Skeletal muscle tissue (tissue), 3 donors: ENCODE measurements at regions not wholly inside any gene's neighbourhood (a gene's known extent, or its start where the extent isn't known, plus 50 kb on each side); places are given as distances from the start of the nearest gene placed in this dataset.

Experiments used
- H3K27ac ChIP-seq: one replicate; pipeline ENCODE4 v1.7.0; 2013; ENCODE audit warnings: mild to moderate bottlenecking, low read depth, low read length, inconsistent platforms
- H3K27me3 ChIP-seq, 3 donors: one replicate each; pipeline ENCODE4 v1.7.0; 2013; ENCODE audit warnings: low read length in 3 of 3; ENCODE audit not compliant: control insufficient read depth in 3 of 3, insufficient read depth in 3 of 3
- H3K36me3 ChIP-seq, 3 donors: one replicate each; pipeline ENCODE4 v1.7.0; 2013; ENCODE audit warnings: low read length in 3 of 3; ENCODE audit not compliant: control insufficient read depth in 3 of 3, insufficient read depth in 3 of 3
- H3K4me1 ChIP-seq, 3 donors: one replicate each; pipeline ENCODE4 v1.7.0; 2013; ENCODE audit warnings: low read length in 3 of 3, mild to moderate bottlenecking in 3 of 3; ENCODE audit not compliant: control insufficient read depth in 3 of 3, insufficient read depth in 3 of 3
- H3K4me3 ChIP-seq, 3 donors: one replicate each; pipeline ENCODE4 v1.7.0; 2013; ENCODE audit warnings: low read length in 3 of 3
- H3K9ac ChIP-seq, 3 donors: one replicate each; pipeline ENCODE4 v1.7.0; 2013; ENCODE audit warnings: low read length in 3 of 3, mild to moderate bottlenecking in 3 of 3, moderate library complexity in 2 of 3, low read depth in 1 of 3
- H3K9me3 ChIP-seq, 3 donors: one replicate each; pipeline ENCODE4 v1.7.0; 2013; ENCODE audit warnings: low read length in 3 of 3; ENCODE audit not compliant: control insufficient read depth in 3 of 3
- donor health status: Osteomylitis.

DNA sequence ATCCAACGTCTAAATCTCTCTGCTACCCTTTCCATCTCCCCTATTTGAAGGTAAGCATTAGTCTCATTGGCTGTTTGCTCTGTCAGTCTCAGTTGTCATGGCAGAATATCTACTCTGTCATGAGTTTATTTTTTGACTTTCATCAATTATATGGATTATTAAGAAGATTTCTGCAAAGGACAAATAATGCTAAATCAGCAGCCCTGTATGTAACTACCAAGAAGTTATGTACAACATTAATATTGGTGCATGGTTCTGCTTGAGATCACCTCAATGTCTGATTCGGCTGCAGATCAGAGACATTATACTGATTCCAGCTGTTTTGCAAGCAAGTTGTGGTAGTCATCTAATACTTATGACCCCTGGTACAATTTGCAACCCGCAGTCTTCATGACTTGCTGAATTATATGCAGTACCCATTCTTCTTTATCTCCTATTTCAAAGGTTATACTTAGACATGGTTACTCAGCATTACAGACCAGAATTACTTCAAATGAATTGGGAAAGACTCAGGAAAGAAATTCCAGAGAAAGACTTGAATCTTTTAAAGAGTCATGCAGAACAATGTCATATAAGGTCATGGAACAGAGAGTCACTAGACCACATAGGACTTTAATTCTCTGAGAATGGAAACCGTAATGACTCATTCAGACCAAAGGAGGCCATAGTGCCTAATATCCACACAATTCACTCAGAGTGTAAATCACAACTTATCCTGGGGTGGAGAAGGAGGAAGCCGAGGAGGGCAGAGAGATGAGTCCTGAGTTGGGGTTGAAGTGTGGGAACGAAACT lies 201.4 kb downstream of the IBTK start:
- Histone ChIP-seq H3K27ac (no peak overlapping the region), H3K4me3 (no peak overlapping the region), H3K9ac (no peak overlapping the region), H3K9me3 (no peaks in the 10 kb centered on the region), H3K27me3 (no peaks in the 10 kb centered on the region), H3K4me1 (no peaks in the 10 kb centered on the region), H3K36me3 (no peaks in the 10 kb centered on the region)

DNA sequence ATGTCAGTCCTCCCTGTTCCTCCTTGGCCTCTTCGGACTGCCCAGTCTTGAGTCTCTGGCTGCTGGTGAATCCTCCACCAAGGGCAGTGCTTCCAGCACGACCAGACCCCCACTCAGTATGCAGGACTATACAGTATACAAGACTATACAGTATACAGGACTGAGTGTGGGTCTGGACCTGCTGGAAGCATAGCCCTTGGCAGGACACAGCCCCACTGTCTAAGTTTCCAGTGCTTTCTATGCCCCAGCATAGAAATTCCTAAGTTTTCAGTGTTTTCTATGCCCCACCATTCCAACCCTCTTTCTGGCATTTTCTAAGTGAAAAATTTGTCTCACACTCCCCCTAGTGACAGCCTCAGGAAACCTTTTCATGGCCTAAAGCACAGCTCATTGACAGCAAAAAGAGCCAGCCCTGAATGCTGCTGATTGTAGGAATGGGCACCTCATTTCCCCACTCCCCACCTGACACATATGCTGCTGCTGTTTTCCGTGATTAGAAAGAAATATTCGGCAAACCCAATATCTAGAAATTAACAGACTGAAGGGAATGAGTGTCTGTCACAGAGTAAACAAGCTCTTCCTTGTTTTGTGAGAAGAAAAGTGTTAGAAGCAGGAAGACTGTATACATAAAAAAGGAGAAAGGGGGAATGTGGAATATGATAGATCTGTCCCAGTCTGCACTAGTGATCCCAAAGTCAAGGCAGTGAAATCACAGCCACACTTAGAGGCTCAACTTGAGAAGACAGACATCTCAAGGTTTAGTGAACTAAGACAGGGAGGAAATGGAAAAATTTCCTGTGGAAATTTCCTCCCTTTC lies 206.9 kb downstream of the IBTK start:
- H3K4me3 ChIP-seq: no peak overlapping the region
- H3K9ac ChIP-seq: no peak overlapping the region
- H3K27me3 ChIP-seq: no peaks in the 10 kb centered on the region
- no peaks in the 10 kb centered on the region for H3K36me3 ChIP-seq
- H3K27ac ChIP-seq: no peak overlapping the region
- H3K4me1 ChIP-seq: no peaks in the 10 kb centered on the region
- H3K9me3 ChIP-seq: no peaks in the 10 kb centered on the region

DNA sequence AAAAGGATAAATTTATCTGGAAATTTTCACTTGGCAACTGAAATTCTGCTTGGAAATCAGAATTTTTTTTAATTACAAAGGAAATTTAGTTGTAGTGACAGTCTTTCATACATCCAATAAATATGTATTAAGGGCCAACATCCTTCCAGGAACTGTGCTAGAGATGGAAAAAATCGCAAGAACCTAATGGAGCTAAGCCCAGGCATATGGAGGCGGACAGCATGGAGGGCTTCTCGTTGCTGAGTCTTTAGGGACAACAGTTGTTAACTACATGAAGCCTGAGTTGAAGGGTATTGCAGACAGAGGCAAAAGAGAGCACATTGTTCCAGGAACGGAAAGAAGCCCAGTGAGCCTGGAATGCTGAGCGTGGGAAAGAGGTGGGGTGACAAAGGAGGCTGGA lies 208.9 kb downstream of the IBTK start:
- Histone ChIP-seq H3K27ac (no peak overlapping the region), H3K9me3 (no peaks in the 10 kb centered on the region), H3K9ac (no peak overlapping the region), H3K4me3 (no peak overlapping the region), H3K36me3 (no peaks in the 10 kb centered on the region), H3K27me3 (no peaks in the 10 kb centered on the region), H3K4me1 (no peaks in the 10 kb centered on the region)

DNA sequence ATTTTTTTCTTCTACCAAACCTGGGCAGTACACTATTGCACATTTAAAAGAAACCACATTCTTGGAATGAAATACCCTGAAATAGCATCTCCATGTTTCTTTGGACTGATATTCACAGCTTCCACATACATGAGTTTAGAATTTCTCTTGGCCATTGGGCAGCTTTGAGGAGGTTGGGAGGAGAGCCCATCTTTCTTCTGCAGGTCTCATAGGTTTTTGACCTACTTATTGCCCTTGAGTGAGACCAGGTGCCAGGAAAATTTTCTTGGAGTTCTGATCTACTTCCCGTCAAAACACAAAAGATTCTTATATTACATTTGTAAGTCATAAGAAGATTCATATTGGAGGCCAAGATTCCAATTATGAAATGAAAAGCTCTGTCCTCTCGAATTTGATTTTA lies 212.0 kb downstream of the IBTK start:
- no peak overlapping the region for H3K9ac ChIP-seq
- no peaks in the 10 kb centered on the region for H3K27me3 ChIP-seq
- H3K4me3 ChIP-seq: no peak overlapping the region
- H3K9me3 ChIP-seq: no peaks in the 10 kb centered on the region
- no peaks in the 10 kb centered on the region for H3K36me3 ChIP-seq
- no peak overlapping the region for H3K27ac ChIP-seq
- H3K4me1 ChIP-seq: no peaks in the 10 kb centered on the region

DNA sequence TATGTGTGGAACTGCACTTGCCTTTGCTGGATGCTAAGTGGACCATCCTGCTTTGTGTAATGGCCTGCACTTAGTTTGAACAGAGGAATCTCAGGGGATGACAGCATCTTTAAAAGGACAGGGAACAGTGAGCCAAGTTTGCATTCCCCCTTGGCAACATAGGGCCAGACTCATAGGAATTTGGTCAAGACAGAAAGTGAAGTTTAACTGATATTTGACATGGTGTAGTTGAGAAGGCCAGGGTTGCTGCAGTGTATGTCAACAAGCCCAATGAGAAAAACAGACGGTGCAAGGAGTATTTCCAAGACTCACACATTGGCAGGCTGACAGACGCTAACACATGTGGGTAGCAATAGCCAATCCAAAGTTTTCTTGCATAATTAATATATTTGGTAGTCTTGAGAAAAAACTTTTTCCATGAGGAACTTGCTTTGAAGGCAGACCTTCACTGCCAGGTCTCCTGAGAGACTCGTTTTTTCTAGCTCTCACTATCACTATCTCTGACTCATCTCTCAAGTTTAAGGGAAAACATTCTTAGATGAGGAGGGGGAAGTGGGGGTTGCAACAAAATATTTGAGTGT lies 213.8 kb downstream of the IBTK start:
- no peaks in the 10 kb centered on the region for H3K27me3 ChIP-seq
- no peak overlapping the region for H3K27ac ChIP-seq
- no peak overlapping the region for H3K4me3 ChIP-seq
- no peaks in the 10 kb centered on the region for H3K9me3 ChIP-seq
- no peaks in the 10 kb centered on the region for H3K4me1 ChIP-seq
- H3K9ac ChIP-seq: no peak overlapping the region
- no peaks in the 10 kb centered on the region for H3K36me3 ChIP-seq

GRCh38 chr6:82032444-82032843 lies 215.1 kb downstream of the IBTK start:
- H3K36me3 ChIP-seq: no peaks in the 10 kb centered on the region
- no peaks in the 10 kb centered on the region for H3K4me1 ChIP-seq
- no peaks in the 10 kb centered on the region for H3K27me3 ChIP-seq
- no peak overlapping the region for H3K27ac ChIP-seq
- H3K9me3 ChIP-seq: no peaks in the 10 kb centered on the region
- H3K9ac ChIP-seq: no peak overlapping the region
- no peak overlapping the region for H3K4me3 ChIP-seq

DNA sequence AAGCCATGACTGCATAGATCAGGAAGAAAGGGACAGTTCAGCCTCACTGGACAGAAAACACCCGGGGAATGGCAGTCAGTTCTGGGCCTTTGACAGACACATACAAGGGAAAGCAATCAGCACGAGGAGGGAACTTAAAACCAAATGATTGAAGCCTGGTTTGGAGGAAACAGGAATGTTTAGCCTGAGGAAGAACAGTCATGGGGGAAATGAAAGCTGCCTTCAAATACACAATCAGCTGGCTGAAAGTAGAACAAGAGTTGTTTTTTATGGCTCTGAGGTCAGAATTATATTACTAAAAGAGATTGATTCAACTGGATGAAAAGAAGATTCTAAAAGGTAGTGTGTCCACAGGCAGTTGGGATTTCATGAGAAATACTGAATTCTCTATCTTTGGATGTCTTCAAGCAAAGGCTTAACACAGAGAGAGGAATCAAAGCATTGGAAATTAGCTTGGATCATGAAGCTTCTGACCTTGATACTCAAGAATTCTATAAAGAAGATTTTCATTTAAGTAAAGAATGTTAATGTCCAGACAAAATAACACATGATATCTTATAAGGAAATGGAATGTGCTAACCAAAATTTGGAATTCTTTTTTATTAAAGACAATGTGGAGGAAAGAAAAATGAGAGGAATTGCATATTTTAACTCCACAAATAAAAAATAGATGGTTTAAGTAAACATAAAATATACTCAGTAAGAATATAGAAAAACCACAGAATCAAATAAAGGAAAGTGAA lies 216.6 kb downstream of the IBTK start:
- no peak overlapping the region for H3K4me3 ChIP-seq
- H3K9ac ChIP-seq: no peak overlapping the region
- H3K9me3 ChIP-seq: no peaks in the 10 kb centered on the region
- H3K27ac ChIP-seq: no peak overlapping the region
- no peaks in the 10 kb centered on the region for H3K4me1 ChIP-seq
- H3K27me3 ChIP-seq: no peaks in the 10 kb centered on the region
- H3K36me3 ChIP-seq: no peaks in the 10 kb centered on the region

DNA sequence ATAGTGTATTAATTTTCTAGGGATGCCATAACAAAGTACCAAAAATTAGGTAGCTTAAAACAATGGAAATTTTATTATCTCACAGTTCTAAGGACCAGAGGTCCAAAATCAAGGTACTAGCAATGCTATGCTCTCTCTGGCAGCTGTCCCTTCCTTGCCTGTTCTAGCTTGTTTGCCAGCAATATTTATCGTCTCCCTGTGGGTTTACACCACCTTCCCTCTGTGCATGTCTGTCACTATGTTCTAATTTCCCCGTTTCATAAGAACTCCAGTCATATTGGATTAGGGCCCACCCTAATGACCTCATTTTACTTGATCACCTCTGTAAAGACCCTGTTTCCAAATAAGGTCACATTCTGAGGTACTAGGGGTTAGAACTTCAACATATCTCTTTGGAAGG lies 217.2 kb downstream of the IBTK start:
- no peak overlapping the region for H3K27ac ChIP-seq

GRCh38 chr6:82025271-82025670 lies 222.3 kb downstream of the IBTK start:
- no peaks in the 10 kb centered on the region for H3K9me3 ChIP-seq

More for the DNA sequence above, 217.2 kb downstream of the IBTK start:
- Histone ChIP-seq H3K9ac (no peak overlapping the region), H3K9me3 (no peaks in the 10 kb centered on the region), H3K27me3 (no peaks in the 10 kb centered on the region), H3K36me3 (no peaks in the 10 kb centered on the region), H3K4me1 (no peaks in the 10 kb centered on the region), H3K4me3 (no peak overlapping the region)

More at GRCh38 chr6:82025271-82025670, 222.3 kb downstream of the IBTK start:
- H3K27ac ChIP-seq: no peak overlapping the region
- H3K9ac ChIP-seq: no peak overlapping the region
- no peaks in the 10 kb centered on the region for H3K36me3 ChIP-seq
- no peaks in the 10 kb centered on the region for H3K27me3 ChIP-seq
- no peak overlapping the region for H3K4me3 ChIP-seq
- no peaks in the 10 kb centered on the region for H3K4me1 ChIP-seq
